H1 (cell line): ENCODE measurements at regions not wholly inside any gene's neighbourhood (a gene's known extent, or its start where the extent isn't known, plus 50 kb on each side); places are given as distances from the start of the nearest gene placed in this dataset.

ENCODE experiments used
- CBX5 ChIP-seq: fragments of 300-800, 300-1000 bp; sonication (generic); IDR thresholded peaks from 2 replicates; pipeline ENCODE4 v1.7.1; 2016; ENCODE audit warnings: antibody characterized with exemption, low read length, low read depth
- CHD2 ChIP-seq: IDR thresholded peaks from 2 replicates; pipeline ENCODE4 v1.6.1; 2012; ENCODE audit warnings: low read length, improper control_type of control experiment
- CHD7 ChIP-seq: fragments of 300-600 bp; sonication (generic); IDR thresholded peaks from 2 replicates; pipeline ENCODE4 v1.7.1; 2012; ENCODE audit warnings: low read length, moderate library complexity, mild to moderate bottlenecking, inconsistent platforms; ENCODE audit not compliant: insufficient replicate concordance
- CTCF ChIP-seq, 3 experiments: IDR thresholded peaks; 1 replicate in 2 of 3; 2 replicates in 1 of 3; pipeline versions ENCODE4 v1.5.1 to v1.6.1; 2011; ENCODE audit warnings: low read length in 3 of 3, mild to moderate bottlenecking in 3 of 3, inconsistent platforms in 2 of 3, low read depth in 1 of 3, moderate library complexity in 1 of 3; ENCODE audit not compliant: insufficient read depth in 1 of 3; ENCODE audit errors: control extremely low read depth in 1 of 3
- E2F6 ChIP-seq: IDR thresholded peaks from 2 replicates; pipeline ENCODE4 v1.6.1; 2012; ENCODE audit warnings: inconsistent platforms
- FOSL1 ChIP-seq: IDR thresholded peaks from 2 replicates; pipeline ENCODE4 v1.6.1; 2011; ENCODE audit warnings: mild to moderate bottlenecking, low read depth, low read length, moderate library complexity; ENCODE audit not compliant: insufficient read depth
- GTF2F1 ChIP-seq: IDR thresholded peaks from 2 replicates; pipeline ENCODE4 v1.6.1; 2012; ENCODE audit warnings: low read depth, low read length, improper control_type of control experiment, borderline replicate concordance
- JUN ChIP-seq: IDR thresholded peaks from 2 replicates; pipeline ENCODE4 v1.6.1; 2011; ENCODE audit warnings: low read depth, mild to moderate bottlenecking, improper control_type of control experiment, low read length
- TAF1 ChIP-seq: IDR thresholded peaks from 2 replicates; pipeline ENCODE4 v1.6.1; 2011; ENCODE audit warnings: mild to moderate bottlenecking, low read depth, low read length

- TF ChIP-seq CHD7 (no peak), FOSL1 (no peak), CTCF (IDR thresholded peaks at IDR 0.05; ENCODE audit: control extremely low read depth in 1 of 3, insufficient read depth in 1 of 3, low read depth in 1 of 3, low read length in 3 of 3) (no peak), JUN (no peak), TAF1 (no peak), CBX5 (no peak), GTF2F1 (no peak), CHD2 (no peak), E2F6 (no peak)
Measured at GRCh38 chr17:65470783-65471182, 90.7 kb downstream of the AXIN2 start (continued).
